ENCODE measurements at regions not wholly inside any gene's neighbourhood (a gene's known extent, or its start where the extent isn't known, plus 50 kb on each side); places are given as distances from the start of the nearest gene placed in this dataset.

- Histone ChIP-seq H4K20me1 (ENCODE audit: insufficient read depth, low read length) (no peaks in the 10 kb centered on the region), H3K4me1 (ENCODE audit: insufficient read depth, low read length) (peaks cover 33% of the 10 kb centered on the region), H3K4me3 (ENCODE audit: insufficient read depth, low read length) (no peak overlapping the region), H3K27me3 (ENCODE audit: insufficient read depth, low read length) (no peaks in the 10 kb centered on the region), H3K4me2 (ENCODE audit: insufficient read depth, low read length) (no peak overlapping the region), H3K79me2 (ENCODE audit: insufficient read depth, low read length) (no peaks in the 10 kb centered on the region), H3K36me3 (ENCODE audit: insufficient read depth, low read length) (no peaks in the 10 kb centered on the region), H2AFZ (ENCODE audit: low read length) (no peak overlapping the region), H3K9me3 (ENCODE audit: low read depth, low read length) (no peaks in the 10 kb centered on the region), H3K27ac (ENCODE audit: low read depth, low read length) (no peak overlapping the region)
- DNase-seq (ENCODE audit: insufficient read length, low spot score, missing footprints), result no peak
- TF ChIP-seq CTCF (IDR thresholded peaks at IDR 0.05; ENCODE audit: extremely low read depth, low read depth, low read length), result no peak
Measured at GRCh38 chr20:40493071-40493470, 196.0 kb downstream of the MAFB start.

GRCh38 chr20:40491009-40491590 lies 197.9 kb downstream of the MAFB start:
- Histone ChIP-seq H3K36me3 (ENCODE audit: insufficient read depth, low read length) (no peaks in the 10 kb centered on the region), H3K4me1 (ENCODE audit: insufficient read depth, low read length) (peaks cover 29% of the 10 kb centered on the region), H3K79me2 (ENCODE audit: insufficient read depth, low read length) (no peaks in the 10 kb centered on the region), H3K4me2 (ENCODE audit: insufficient read depth, low read length) (no peak overlapping the region), H3K9me3 (ENCODE audit: low read depth, low read length) (no peaks in the 10 kb centered on the region), H2AFZ (ENCODE audit: low read length) (no peak overlapping the region), H3K27ac (ENCODE audit: low read depth, low read length) (no peak overlapping the region), H4K20me1 (ENCODE audit: insufficient read depth, low read length) (no peaks in the 10 kb centered on the region), H3K4me3 (ENCODE audit: insufficient read depth, low read length) (no peak overlapping the region), H3K27me3 (ENCODE audit: insufficient read depth, low read length) (no peaks in the 10 kb centered on the region)
- no peak for DNase-seq (ENCODE audit: insufficient read length, low spot score, missing footprints)
- no peak for TF ChIP-seq CTCF (IDR thresholded peaks at IDR 0.05; ENCODE audit: extremely low read depth, low read depth, low read length)

- Histone ChIP-seq H3K4me3 (ENCODE audit: insufficient read depth, low read length) (no peak overlapping the region), H3K27me3 (ENCODE audit: insufficient read depth, low read length) (no peaks in the 10 kb centered on the region), H3K4me2 (ENCODE audit: insufficient read depth, low read length) (peak overlapping the region; percentile 27), H2AFZ (ENCODE audit: low read length) (no peak overlapping the region), H3K79me2 (ENCODE audit: insufficient read depth, low read length) (no peaks in the 10 kb centered on the region), H3K4me1 (ENCODE audit: insufficient read depth, low read length) (peaks cover 29% of the 10 kb centered on the region), H3K27ac (ENCODE audit: low read depth, low read length) (peak overlapping the region; percentile 54), H3K36me3 (ENCODE audit: insufficient read depth, low read length) (no peaks in the 10 kb centered on the region), H3K9me3 (ENCODE audit: low read depth, low read length) (no peaks in the 10 kb centered on the region), H4K20me1 (ENCODE audit: insufficient read depth, low read length) (no peaks in the 10 kb centered on the region)
- TF ChIP-seq CTCF (IDR thresholded peaks at IDR 0.05; ENCODE audit: extremely low read depth, low read depth, low read length), result no peak
- DNase-seq (ENCODE audit: insufficient read length, low spot score, missing footprints), result peak; percentile 65
Measured at GRCh38 chr20:40489886-40490285, 199.2 kb downstream of the MAFB start.

- DNase-seq (ENCODE audit: insufficient read length, low spot score, missing footprints), result peak; percentile 71
- no peak overlapping the region for H3K4me3 ChIP-seq (ENCODE audit: insufficient read depth, low read length)
- H3K9me3 ChIP-seq (ENCODE audit: low read depth, low read length), result no peaks in the 10 kb centered on the region
- no peak overlapping the region for H3K4me2 ChIP-seq (ENCODE audit: insufficient read depth, low read length)
- H3K27ac ChIP-seq (ENCODE audit: low read depth, low read length), result no peak overlapping the region
- H2AFZ ChIP-seq (ENCODE audit: low read length), result no peak overlapping the region
- H3K79me2 ChIP-seq (ENCODE audit: insufficient read depth, low read length), result no peaks in the 10 kb centered on the region
- no peaks in the 10 kb centered on the region for H3K36me3 ChIP-seq (ENCODE audit: insufficient read depth, low read length)
- peaks cover 25% of the 10 kb centered on the region for H3K4me1 ChIP-seq (ENCODE audit: insufficient read depth, low read length)
- no peaks in the 10 kb centered on the region for H4K20me1 ChIP-seq (ENCODE audit: insufficient read depth, low read length)
- no peaks in the 10 kb centered on the region for H3K27me3 ChIP-seq (ENCODE audit: insufficient read depth, low read length)
- TF ChIP-seq CTCF (IDR thresholded peaks at IDR 0.05; ENCODE audit: extremely low read depth, low read depth, low read length), result no peak
Measured at GRCh38 chr20:40488401-40488800, 200.6 kb downstream of the MAFB start.
